Neutrophil (primary cell): ENCODE measurements at regions not wholly inside any gene's neighbourhood (a gene's known extent, or its start where the extent isn't known, plus 50 kb on each side); places are given as distances from the start of the nearest gene placed in this dataset.

Experiments
- H3K27ac ChIP-seq: fragments of 200-600 bp; sonication (generic); 2 replicates; pipeline ENCODE4 v1.5.1; 2016; ENCODE audit warnings: mild to moderate bottlenecking, moderate library complexity
- H3K27me3 ChIP-seq: fragments of 200-600 bp; sonication (generic); 2 replicates; pipeline ENCODE4 v1.6.0; 2016; ENCODE audit warnings: mild to moderate bottlenecking
- H3K36me3 ChIP-seq: fragments of 200-600 bp; sonication (generic); 2 replicates; pipeline ENCODE4 v1.5.1; 2017
- H3K4me1 ChIP-seq, 2 experiments: fragments of 200-600 bp in 1 of 2; sonication (generic) in 1 of 2; 1 replicate in 1 of 2; 2 replicates in 1 of 2; pipeline versions ENCODE4 v1.5.1 to v1.6.1; 2013 to 2016; ENCODE audit warnings: low read depth in 1 of 2, low read length in 1 of 2, mild to moderate bottlenecking in 1 of 2, moderate library complexity in 1 of 2; ENCODE audit not compliant: control insufficient read depth in 1 of 2, insufficient read depth in 1 of 2
- H3K4me3 ChIP-seq, 2 experiments: fragments of 200-600 bp in 1 of 2; sonication (generic) in 1 of 2; 1 replicate in 1 of 2; 2 replicates in 1 of 2; pipeline ENCODE4 v1.5.1; 2013 to 2016; ENCODE audit warnings: low read depth in 1 of 2, low read length in 1 of 2, mild to moderate bottlenecking in 1 of 2, moderate library complexity in 1 of 2
- H3K9me3 ChIP-seq: fragments of 200-600 bp; sonication (generic); 2 replicates; pipeline ENCODE4 v1.5.1; 2016
- CTCF ChIP-seq: fragments of 200-600 bp; sonication (generic); IDR thresholded peaks from 2 replicates; pipeline ENCODE4 v1.5.1; 2016; ENCODE audit warnings: antibody characterized with exemption

DNA sequence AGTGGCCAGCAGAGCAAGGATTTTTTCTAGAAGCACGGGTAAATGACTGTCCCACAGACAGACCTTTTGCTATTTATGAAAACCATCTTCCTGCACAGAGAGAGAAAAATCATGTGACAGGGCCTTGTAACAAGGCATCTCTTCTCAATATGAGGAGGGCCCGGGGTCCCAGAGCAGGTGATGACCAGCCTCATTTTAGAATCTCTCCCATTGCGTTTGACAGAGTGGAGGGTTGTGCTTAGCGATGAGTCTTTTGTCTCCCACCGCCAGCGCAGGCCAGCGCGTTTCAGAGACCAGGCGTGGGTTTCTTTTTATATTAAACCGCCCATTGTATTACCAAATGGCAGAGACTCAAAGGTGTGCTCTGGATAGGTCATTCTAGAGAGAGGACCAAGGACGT, 97.4 kb upstream of the UBL3 start:
- Histone ChIP-seq H3K27me3 (no peaks in the 10 kb centered on the region), H3K27ac (no peak overlapping the region), H3K4me1 (peaks cover 22 to 25% of the 10 kb centered on the region in 2 experiments), H3K9me3 (no peaks in the 10 kb centered on the region), H3K36me3 (no peaks in the 10 kb centered on the region), H3K4me3 (no peak overlapping the region)
- TF ChIP-seq CTCF: no peak

GRCh38 chr13:29946093-29946492, 95.7 kb upstream of the UBL3 start:
- Histone ChIP-seq H3K4me1 (peaks cover 28 to 30% of the 10 kb centered on the region in 2 experiments), H3K4me3 (no peak overlapping the region), H3K27me3 (no peaks in the 10 kb centered on the region), H3K9me3 (no peaks in the 10 kb centered on the region), H3K36me3 (no peaks in the 10 kb centered on the region), H3K27ac (no peak overlapping the region)
- no peak for TF ChIP-seq CTCF

DNA sequence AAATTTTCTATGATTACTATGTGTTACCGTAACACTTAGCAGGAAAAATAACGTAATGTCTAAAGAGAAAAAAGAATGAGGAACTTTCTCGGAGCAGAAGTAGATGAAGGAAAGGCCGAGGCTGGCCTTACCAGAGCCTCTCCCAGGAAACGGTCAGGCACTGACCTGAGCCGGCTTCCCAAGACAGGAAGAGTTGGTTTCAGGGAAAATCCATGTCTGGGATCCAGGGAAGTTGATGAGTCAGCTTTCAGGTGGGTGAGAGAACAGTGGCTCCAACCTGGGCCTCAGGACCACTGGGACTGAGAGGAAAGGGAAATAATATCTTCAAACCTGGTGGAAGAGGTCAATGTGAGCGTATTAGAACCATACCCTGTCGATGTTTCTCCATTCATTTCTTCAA, 93.3 kb upstream of the UBL3 start:
- Histone ChIP-seq H3K4me1 (peaks cover 23 to 25% of the 10 kb centered on the region in 2 experiments), H3K9me3 (no peaks in the 10 kb centered on the region), H3K4me3 (peak overlapping the region in 1 of 2 experiments; percentile 10), H3K27me3 (no peaks in the 10 kb centered on the region), H3K36me3 (no peaks in the 10 kb centered on the region), H3K27ac (peak overlapping the region; percentile 73)
- TF ChIP-seq CTCF: no peak

DNA sequence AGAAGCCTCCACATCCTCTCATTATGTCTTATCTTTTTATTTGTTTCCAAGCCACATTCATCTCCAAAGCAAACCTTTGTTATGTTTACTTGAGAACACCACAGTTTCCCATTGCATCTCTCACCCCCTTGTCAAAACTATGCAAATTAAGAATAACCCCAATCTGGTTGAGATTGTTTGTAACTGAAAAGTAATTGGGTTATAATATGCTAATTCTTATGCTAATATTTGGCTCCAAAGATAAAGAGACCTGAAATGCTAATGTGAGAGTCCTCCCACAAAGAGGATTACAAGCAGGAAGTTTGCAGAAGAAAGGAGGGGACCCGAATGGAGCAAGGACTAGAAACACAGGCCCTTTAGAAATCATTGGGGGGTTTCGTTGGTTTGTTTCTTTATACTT, 92.9 kb upstream of the UBL3 start:
- Histone ChIP-seq H3K27me3 (no peaks in the 10 kb centered on the region), H3K27ac (peak overlapping the region; percentile 73), H3K36me3 (no peaks in the 10 kb centered on the region), H3K9me3 (no peaks in the 10 kb centered on the region), H3K4me1 (peaks cover 23 to 25% of the 10 kb centered on the region in 2 experiments), H3K4me3 (no peak overlapping the region)
- no peak for TF ChIP-seq CTCF

DNA sequence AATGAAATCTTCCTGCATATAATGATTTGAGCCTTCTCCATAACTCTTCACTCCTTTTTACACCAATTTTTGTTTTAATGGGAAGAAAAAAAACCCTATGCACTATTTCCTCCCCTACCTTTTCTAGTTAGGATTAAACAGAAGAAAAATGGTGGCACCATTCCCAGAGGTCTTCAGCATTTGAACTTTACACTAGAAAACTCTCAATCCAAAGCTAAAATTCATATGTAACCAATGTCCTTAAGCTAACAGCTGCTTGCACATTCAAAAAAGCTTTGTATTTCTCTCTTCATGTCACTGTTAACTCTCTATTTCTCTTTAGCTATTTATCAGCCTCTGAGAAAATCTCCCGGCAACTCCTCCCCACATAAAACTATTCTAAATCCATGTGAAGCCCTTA, 90.3 kb upstream of the UBL3 start:
- TF ChIP-seq CTCF: no peak
- no peak overlapping the region for H3K4me3 ChIP-seq
- no peaks in the 10 kb centered on the region for H3K9me3 ChIP-seq
- H3K27me3 ChIP-seq: no peaks in the 10 kb centered on the region
- H3K36me3 ChIP-seq: no peaks in the 10 kb centered on the region
- peaks cover 33% of the 10 kb centered on the region in 2 experiments for H3K4me1 ChIP-seq
- no peak overlapping the region for H3K27ac ChIP-seq

GRCh38 chr13:29939158-29939557, 88.7 kb upstream of the UBL3 start:
- Histone ChIP-seq H3K36me3 (no peaks in the 10 kb centered on the region), H3K27ac (no peak overlapping the region), H3K4me1 (peaks cover 34% of the 10 kb centered on the region in 2 experiments), H3K9me3 (no peaks in the 10 kb centered on the region), H3K4me3 (no peak overlapping the region), H3K27me3 (no peaks in the 10 kb centered on the region)
- no peak for TF ChIP-seq CTCF
